ENCODE measurements at regions not wholly inside any gene's neighbourhood (a gene's known extent, or its start where the extent isn't known, plus 50 kb on each side); places are given as distances from the start of the nearest gene placed in this dataset.

DNA sequence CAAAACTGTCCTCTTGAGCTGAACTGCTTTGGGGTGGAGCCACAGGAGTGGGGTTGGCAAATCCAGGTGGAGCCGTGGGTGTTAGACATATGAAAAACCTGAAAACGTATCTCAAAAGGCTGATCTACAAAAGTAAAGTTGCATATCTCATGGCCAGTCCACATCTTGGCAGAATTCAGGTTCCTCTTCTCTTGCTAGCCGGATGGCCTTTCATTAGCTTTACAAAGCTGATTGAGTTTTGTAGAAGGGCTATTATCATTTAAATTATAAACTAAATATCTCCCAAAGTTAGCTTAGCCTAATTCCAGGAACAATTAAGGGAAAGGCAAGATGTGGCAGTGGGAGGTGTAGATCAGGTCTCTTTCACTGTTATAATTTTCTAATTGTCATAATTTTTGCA lies 1427.7 kb downstream of the EFNB2 start:
- no peaks in the 10 kb centered on the region for H3K9me3 ChIP-seq
- no peak overlapping the region for H3K27ac ChIP-seq
- no peaks in the 10 kb centered on the region for H3K36me3 ChIP-seq
- H3K27me3 ChIP-seq: no peaks in the 10 kb centered on the region
- 54% methylated on average over 3 of the region's 3 CpGs for WGBS (ENCODE audit: insufficient coverage, low coverage, low lambda C conversion rate, missing lambda C conversion rate)
- intact Hi-C loops (cut with DNase I): no loop called here
- DNase-seq: no peak
- H3K4me1 ChIP-seq: no peaks in the 10 kb centered on the region
- TF ChIP-seq, protein P1, sequence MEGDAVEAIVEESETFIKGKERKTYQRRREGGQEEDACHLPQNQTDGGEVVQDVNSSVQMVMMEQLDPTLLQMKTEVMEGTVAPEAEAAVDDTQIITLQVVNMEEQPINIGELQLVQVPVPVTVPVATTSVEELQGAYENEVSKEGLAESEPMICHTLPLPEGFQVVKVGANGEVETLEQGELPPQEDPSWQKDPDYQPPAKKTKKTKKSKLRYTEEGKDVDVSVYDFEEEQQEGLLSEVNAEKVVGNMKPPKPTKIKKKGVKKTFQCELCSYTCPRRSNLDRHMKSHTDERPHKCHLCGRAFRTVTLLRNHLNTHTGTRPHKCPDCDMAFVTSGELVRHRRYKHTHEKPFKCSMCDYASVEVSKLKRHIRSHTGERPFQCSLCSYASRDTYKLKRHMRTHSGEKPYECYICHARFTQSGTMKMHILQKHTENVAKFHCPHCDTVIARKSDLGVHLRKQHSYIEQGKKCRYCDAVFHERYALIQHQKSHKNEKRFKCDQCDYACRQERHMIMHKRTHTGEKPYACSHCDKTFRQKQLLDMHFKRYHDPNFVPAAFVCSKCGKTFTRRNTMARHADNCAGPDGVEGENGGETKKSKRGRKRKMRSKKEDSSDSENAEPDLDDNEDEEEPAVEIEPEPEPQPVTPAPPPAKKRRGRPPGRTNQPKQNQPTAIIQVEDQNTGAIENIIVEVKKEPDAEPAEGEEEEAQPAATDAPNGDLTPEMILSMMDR (IDR thresholded peaks at IDR 0.05): no peak
- no peak for TF ChIP-seq POLR2A (IDR thresholded peaks at IDR 0.05)
- H3K4me3 ChIP-seq: no peak overlapping the region
- ATAC-seq: no peak

DNA sequence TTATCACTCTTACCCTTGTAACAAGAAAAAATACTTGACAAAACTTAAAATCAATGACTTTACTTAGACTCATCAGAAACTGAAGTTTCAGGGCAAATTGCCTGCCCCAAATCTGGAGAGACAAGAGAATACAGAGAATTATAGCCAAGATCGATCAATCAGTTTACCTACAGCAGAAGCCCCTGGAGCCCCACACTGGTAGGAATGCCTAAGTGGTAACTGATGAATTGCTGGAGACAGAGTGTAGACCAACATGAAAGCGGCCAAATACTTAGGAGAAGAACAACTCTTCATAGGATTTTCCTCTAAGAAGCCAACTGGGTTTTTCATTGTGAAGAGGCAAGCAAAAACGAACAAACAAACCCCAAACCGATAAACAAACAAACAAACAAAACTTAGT lies 1430.0 kb downstream of the EFNB2 start:
- DNase-seq: no peak
- H3K4me1 ChIP-seq: no peaks in the 10 kb centered on the region
- intact Hi-C loops (cut with DNase I): no loop called here
- no peaks in the 10 kb centered on the region for H3K36me3 ChIP-seq
- no peak for ATAC-seq
- H3K27ac ChIP-seq: no peak overlapping the region
- no peak overlapping the region for H3K4me3 ChIP-seq
- no peaks in the 10 kb centered on the region for H3K27me3 ChIP-seq
- H3K9me3 ChIP-seq: no peaks in the 10 kb centered on the region
- 38% methylated on average over 4 of the region's 4 CpGs for WGBS (ENCODE audit: insufficient coverage, low coverage, low lambda C conversion rate, missing lambda C conversion rate)
- no peak for TF ChIP-seq POLR2A (IDR thresholded peaks at IDR 0.05)

DNA sequence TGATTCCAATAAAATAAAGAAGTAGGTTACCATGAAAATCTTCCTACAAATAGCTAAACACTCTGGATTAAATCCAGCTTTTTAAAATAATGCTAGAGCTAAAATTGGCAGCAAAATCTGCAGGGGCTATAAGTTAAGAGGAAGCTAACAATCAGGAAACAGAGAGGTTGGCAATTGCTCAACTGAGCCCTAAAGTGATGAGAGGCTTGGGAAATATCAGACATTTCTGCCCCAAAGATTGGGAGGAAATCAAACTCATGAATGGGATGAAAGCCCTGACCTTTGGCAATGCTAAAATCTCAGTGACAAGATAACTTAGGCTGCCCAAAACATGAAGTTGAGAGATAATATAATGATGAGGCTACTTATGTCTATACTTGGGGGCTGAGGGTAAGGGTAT lies 1437.9 kb downstream of the EFNB2 start:
- no peak for ATAC-seq
- no peaks in the 10 kb centered on the region for H3K36me3 ChIP-seq
- H3K9me3 ChIP-seq: no peaks in the 10 kb centered on the region
- no peak overlapping the region for H3K4me3 ChIP-seq
- no peak overlapping the region for H3K27ac ChIP-seq
- no peak for TF ChIP-seq POLR2A (IDR thresholded peaks at IDR 0.05)
- TF ChIP-seq, protein P1 (IDR thresholded peaks at IDR 0.05): no peak
- peaks cover 0 to 3% of the 10 kb centered on the region in 2 donors for H3K27me3 ChIP-seq
- intact Hi-C loops (cut with DNase I): no loop called here
- H3K4me1 ChIP-seq: no peaks in the 10 kb centered on the region
- DNase-seq: no peak

DNA sequence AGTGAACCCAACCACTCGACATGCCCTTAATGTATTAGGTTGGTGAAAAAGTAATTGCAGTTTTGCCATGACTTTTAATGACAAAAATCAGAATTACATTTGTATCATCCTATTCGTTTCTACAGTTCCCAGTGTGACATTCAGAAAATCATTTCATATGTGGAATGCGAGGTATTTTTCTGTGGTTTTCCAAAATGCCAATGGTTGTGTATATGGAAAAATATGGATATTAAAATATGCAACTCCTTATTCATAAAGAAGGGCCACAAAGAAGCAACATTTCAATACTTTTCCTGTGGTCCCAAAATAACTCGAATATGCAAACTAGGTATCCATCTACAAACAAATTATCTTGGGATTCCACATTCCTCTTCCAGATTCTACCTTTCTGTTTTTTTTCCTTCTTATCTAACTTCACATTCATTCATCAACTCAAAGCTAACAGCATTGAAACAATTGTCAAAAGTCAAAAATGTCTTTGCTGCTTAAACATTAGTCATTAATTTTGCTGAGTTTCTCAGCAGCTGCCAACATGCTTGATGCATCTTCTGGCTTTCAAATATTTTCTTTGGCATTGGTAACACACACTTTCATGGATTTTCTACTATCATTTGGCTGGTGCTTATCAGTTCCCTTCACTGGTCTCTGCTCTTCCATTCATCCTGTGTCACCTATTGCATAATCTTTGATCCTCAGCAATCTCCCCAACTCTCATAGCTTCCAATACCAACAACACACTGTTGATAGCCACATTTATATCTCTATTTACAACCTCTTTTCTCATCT lies 1445.4 kb downstream of the EFNB2 start:
- H3K27ac ChIP-seq: no peak overlapping the region
- WGBS (ENCODE audit: insufficient coverage, low coverage, low lambda C conversion rate, missing lambda C conversion rate): 34% methylated on average over 4 of the region's 4 CpGs
- TF ChIP-seq POLR2A (IDR thresholded peaks at IDR 0.05): no peak
- TF ChIP-seq, protein P1 (IDR thresholded peaks at IDR 0.05): no peak
- H3K27me3 ChIP-seq: no peaks in the 10 kb centered on the region
- no peak for DNase-seq
- H3K36me3 ChIP-seq: no peaks in the 10 kb centered on the region
- no peaks in the 10 kb centered on the region for H3K9me3 ChIP-seq
- intact Hi-C loops (cut with DNase I): no loop called here
- H3K4me3 ChIP-seq: no peak overlapping the region
- ATAC-seq: peak; percentile 45 to 95 (median 68)
- peaks cover 0 to 6% (median 0%) of the 10 kb centered on the region in 4 donors for H3K4me1 ChIP-seq

DNA sequence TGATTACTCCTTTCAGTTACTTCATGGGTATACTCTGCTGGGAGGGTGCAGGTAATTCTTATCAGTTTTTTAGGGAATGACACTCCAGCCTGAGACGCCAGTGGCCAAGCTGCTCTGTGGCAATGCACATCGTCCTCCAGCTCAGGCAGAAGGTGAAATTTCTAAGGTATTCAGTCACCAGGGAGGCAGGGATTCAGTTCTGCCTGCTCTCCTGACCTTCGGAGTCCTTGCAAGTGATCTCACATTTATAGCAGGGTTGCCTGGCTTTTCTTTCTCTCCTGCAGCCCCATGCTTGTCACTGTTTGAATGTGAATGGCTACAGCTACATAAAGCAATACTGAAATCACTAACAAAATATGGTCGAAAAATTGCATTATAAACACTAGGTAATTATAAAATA lies 1447.5 kb downstream of the EFNB2 start:
- TF ChIP-seq, protein P1 (IDR thresholded peaks at IDR 0.05): no peak
- TF ChIP-seq POLR2A (IDR thresholded peaks at IDR 0.05): no peak
- Histone ChIP-seq H3K36me3 (no peaks in the 10 kb centered on the region), H3K27ac (no peak overlapping the region), H3K27me3 (no peaks in the 10 kb centered on the region), H3K4me1 (peaks cover 0 to 6% (median 0%) of the 10 kb centered on the region in 4 donors), H3K4me3 (no peak overlapping the region), H3K9me3 (no peaks in the 10 kb centered on the region)
- intact Hi-C loops (cut with DNase I): no loop called here
- WGBS (ENCODE audit: insufficient coverage, low coverage, low lambda C conversion rate, missing lambda C conversion rate): 48% methylated on average over 4 of the region's 4 CpGs
- no peak for DNase-seq
- no peak for ATAC-seq

Data from right lobe of liver (tissue), 6 donors.